GM12873 (cell line): ENCODE measurements at regions not wholly inside any gene's neighbourhood (a gene's known extent, or its start where the extent isn't known, plus 50 kb on each side); places are given as distances from the start of the nearest gene placed in this dataset.

ENCODE experiments used
- TF ChIP-seq, protein P1 (sequence below): IDR thresholded peaks from 2 replicates; pipeline ENCODE4 v1.5.1; 2012; ENCODE audit warnings: low read depth, mild to moderate bottlenecking, moderate library complexity, low read length, control low read depth; ENCODE audit not compliant: insufficient read depth; ENCODE audit errors: missing control alignments

DNA sequence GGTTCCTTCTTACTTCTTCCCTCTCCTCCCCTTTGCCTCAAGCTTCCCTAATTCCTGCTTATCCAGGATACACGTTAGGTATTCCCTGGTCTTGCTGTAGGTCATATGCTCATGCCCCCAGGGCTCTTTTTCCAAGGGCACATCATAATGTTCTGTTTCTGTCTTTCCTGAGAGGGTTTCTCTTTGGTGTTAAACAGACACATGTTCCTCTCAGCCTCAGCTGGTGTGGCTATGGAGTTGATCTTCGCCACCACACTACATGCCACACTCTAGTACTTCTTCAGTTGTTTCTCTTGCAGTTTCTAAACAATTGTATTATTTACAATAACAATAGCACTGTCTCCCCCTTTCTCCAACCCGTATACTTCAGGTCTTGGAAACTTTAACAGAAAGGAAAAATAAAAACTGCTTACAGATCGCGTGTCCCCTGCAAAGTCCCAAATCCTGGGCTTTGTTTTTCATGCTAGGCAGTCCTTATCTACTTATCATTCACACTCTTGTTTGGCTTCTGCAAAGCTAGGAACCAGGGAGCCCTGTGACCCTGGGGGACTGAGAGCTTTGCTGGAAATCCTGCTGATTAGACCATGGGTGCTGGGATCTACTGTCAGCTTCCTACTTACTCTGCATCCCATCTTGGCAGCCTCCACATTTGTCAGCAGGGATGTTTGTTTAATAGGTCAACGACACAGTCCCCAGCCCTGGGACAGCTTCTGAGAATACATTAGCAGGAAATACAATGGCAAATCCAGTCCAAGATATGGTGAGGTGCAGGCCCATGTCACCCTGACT is 193.9 kb upstream of the BMPER start:
- TF ChIP-seq, protein P1, sequence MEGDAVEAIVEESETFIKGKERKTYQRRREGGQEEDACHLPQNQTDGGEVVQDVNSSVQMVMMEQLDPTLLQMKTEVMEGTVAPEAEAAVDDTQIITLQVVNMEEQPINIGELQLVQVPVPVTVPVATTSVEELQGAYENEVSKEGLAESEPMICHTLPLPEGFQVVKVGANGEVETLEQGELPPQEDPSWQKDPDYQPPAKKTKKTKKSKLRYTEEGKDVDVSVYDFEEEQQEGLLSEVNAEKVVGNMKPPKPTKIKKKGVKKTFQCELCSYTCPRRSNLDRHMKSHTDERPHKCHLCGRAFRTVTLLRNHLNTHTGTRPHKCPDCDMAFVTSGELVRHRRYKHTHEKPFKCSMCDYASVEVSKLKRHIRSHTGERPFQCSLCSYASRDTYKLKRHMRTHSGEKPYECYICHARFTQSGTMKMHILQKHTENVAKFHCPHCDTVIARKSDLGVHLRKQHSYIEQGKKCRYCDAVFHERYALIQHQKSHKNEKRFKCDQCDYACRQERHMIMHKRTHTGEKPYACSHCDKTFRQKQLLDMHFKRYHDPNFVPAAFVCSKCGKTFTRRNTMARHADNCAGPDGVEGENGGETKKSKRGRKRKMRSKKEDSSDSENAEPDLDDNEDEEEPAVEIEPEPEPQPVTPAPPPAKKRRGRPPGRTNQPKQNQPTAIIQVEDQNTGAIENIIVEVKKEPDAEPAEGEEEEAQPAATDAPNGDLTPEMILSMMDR: no peak

DNA sequence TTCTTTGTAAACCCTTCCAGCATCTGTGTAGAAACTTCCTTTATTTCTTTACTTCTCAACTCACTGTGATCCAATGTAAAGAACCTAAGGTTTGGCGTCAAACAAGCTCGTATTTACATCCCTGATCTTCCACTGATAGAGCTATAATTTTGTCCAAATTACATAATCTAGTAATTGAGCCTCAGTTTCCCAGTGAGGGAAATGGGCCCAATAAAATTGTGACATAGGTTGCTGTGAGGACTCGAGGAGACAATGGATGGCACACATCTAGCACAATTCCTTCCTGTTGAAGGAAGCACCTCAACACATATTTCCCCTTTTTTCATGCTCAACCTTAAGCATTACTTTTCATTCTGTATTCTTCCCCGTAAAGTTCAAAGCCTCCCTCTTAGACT is 193.3 kb upstream of the BMPER start:
- TF ChIP-seq, protein P1: no peak

DNA sequence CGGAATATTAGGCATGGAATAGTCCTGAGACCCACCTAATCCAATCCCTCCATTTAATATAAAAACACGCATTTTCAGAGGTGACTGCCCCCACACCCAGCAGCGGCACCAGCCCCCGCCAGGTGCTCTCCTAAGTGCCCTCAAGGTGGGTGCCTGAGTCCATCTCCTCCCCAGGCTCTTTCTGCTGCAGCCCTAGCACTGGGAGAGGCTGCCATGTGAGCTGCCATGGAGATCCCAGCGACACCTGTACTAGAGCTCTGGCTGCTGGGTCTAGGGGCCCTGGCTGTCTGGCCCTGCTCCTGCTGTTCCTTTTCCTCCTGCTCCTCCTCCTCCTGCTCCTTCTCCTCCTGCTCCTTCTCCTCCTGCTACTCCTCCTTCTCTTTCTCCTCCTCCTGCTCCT is 191.1 kb upstream of the BMPER start:
- TF ChIP-seq, protein P1: no peak

DNA sequence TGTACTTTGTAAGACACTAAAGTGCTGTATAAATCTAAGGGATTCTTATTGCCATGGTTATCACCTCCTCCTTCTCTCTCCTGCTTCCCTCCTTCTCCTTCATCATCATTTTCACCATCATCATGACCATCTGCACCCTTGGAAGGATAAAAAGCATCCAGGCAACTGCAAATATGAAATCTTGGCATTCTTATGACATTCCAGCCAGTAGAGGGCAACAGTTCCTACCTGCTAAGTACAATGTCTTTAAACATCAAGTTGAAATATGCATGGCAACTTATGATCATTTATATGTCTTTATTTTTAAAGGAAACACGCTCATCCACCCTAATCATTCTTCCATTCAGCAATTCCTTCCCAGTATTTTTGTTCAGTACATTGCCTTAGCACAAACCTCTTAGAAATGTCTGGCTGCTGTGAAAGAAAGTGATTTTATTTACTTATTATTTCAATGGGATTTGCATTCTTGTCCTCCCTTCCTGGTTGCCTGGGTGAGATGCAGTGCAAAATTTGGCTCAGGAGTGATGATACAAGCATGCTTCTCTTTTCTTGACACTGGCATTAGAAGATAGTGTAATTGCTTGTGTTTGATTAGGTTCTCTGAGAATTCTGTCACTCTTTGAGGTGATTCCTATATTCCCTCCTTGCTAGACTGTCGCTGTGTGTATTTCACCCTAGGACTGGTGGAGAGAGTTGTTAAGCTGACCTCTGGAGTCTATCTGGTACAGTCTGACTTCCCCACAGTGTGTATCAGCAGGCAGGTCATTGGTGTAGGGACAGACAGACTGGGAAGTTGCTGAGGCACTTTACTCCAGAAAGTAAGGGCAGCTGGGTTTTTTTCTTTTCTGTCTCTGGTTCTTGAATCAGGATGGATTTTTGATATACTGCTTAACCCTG is 188.5 kb upstream of the BMPER start:
- TF ChIP-seq, protein P1: peak; percentile 41

DNA sequence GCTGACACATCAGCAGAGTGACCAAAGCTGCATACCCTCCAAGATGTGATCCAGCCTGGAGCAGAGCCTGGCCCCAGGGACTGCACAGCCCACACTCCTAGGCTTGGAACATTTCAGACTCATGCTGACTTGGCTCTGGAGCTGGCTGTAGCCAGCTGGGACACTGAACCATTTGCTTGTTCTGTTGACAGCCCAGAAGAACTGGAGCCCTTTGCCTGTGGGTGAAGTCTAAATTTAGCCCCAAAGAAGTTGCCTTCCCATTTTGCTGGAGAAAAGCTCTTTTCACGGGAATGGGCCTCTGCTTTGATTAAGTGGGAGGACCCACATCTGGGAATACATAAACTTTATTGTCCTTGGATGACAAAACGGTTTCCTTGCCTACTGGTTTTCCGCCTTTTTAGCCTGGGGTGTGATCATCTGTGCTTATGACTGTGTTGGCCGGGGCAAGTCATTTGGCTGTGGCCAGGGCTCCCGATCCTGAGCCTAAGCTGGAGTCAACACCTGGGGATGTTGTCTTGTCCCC is 186.2 kb upstream of the BMPER start:
- TF ChIP-seq, protein P1: no peak

DNA sequence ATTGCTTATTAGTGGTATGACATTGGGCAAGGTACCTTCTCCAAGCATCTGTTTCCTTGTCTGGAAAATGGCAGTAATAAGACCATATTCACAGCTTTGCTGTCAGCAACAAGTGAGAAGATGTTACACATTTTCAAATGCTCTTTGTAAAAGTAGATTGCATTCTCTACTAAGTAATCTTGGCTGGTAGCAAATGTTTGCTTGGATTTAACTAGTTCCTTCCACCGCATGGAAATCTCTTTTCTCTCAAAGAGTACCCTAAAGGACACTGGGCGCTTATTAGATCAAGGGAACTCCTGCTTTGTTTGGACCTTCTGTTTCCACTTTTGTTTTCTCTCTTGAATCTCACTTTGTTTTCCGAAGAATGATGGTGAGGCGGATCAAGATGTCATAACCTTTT is 185.2 kb upstream of the BMPER start:
- TF ChIP-seq, protein P1: no peak

DNA sequence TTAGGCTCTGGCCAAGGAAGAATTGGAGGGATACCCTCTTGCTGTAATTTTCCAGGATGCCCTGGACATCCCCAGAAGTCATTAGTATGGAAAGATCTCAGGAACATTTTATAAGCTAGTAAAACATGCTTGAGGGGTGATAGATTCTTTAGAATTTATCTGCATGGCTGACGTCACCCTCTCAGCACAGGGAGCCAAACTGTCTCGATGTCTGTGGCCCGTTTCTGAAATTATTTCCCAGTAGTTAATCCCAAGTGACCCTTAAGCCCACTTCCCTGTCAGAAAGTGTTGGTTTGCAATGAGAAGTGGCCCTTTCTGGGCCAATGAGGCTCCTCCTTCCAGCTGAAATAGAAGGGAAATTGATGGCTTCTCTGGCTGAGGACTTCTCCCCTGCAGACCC is 184.5 kb upstream of the BMPER start:
- TF ChIP-seq, protein P1: no peak
